GM18517 (cell line): ENCODE measurements at regions not wholly inside any gene's neighbourhood (a gene's known extent, or its start where the extent isn't known, plus 50 kb on each side); places are given as distances from the start of the nearest gene placed in this dataset.
"Not testable (repeated sequence)": the region's sequence is repeated elsewhere in the genome, so short reads cannot be mapped to it uniquely, and the experiment has no call there.

ENCODE experiments used
- ATAC-seq: cut with Tn5 transposase; IDR thresholded peaks from one replicate; pipeline ENCODE4 v1.9.1; 2021; ENCODE audit warnings: mild to moderate bottlenecking, moderate library complexity; ENCODE audit not compliant: unreplicated experiment

GRCh38 chr5:90287036-90287435, 122.5 kb downstream of the CETN3 start:
- ATAC-seq = no peak

- no peak for ATAC-seq
Measured at GRCh38 chr5:90285581-90285980, 124.0 kb downstream of the CETN3 start.

GRCh38 chr5:90284375-90284774, 125.2 kb downstream of the CETN3 start:
- no peak for ATAC-seq

- ATAC-seq = no peak
Measured at GRCh38 chr5:90279091-90279490, 130.5 kb downstream of the CETN3 start.

GRCh38 chr5:90274216-90274615, 135.3 kb downstream of the CETN3 start:
- no peak for ATAC-seq

- ATAC-seq = no peak
Measured at GRCh38 chr5:90267646-90268045, 141.9 kb downstream of the CETN3 start.

GRCh38 chr5:90265545-90265857, 144.1 kb downstream of the CETN3 start:
- no peak for ATAC-seq

GRCh38 chr5:90264689-90265544, 144.6 kb downstream of the CETN3 start:
- peak; percentile 77 for ATAC-seq

GRCh38 chr5:90263102-90263820, 146.3 kb downstream of the CETN3 start:
- no peak for ATAC-seq

GRCh38 chr5:90251447-90251846, 158.1 kb downstream of the CETN3 start:
- ATAC-seq = no peak

GRCh38 chr5:90248640-90249039, 160.9 kb downstream of the CETN3 start:
- ATAC-seq = no peak

- ATAC-seq = not testable (repeated sequence)
Measured at GRCh38 chr5:90243848-90244247, 165.7 kb downstream of the CETN3 start.

GRCh38 chr5:90233476-90233875, 176.1 kb downstream of the CETN3 start:
- no peak for ATAC-seq

- ATAC-seq = no peak
Measured at GRCh38 chr5:90231688-90232087, 177.9 kb downstream of the CETN3 start.

GRCh38 chr5:90227683-90228082, 181.9 kb downstream of the CETN3 start:
- no peak for ATAC-seq

- no peak for ATAC-seq
Measured at GRCh38 chr5:90226433-90227099, 183.0 kb downstream of the CETN3 start.

- no peak for ATAC-seq
Measured at GRCh38 chr5:90224342-90224741, 185.2 kb downstream of the CETN3 start.

- no peak for ATAC-seq
Measured at GRCh38 chr5:90223756-90224155, 185.8 kb downstream of the CETN3 start.

- ATAC-seq = no peak
Measured at GRCh38 chr5:90221951-90222350, 187.6 kb downstream of the CETN3 start.

GRCh38 chr5:90220554-90220953, 189.0 kb downstream of the CETN3 start:
- ATAC-seq = no peak

GRCh38 chr5:90214991-90215390, 194.6 kb downstream of the CETN3 start:
- no peak for ATAC-seq

GRCh38 chr5:90208323-90208722, 201.2 kb downstream of the CETN3 start:
- not testable (repeated sequence) for ATAC-seq
